ENCODE measurements at regions not wholly inside any gene's neighbourhood (a gene's known extent, or its start where the extent isn't known, plus 50 kb on each side); places are given as distances from the start of the nearest gene placed in this dataset.

GRCh38 chr4:22047793-22048192 is 99.2 kb upstream of the KCNIP4 start:
- Histone ChIP-seq H3K9me2 (replicated peaks; ENCODE audit: control insufficient read depth, low read length) (no peaks in the 10 kb centered on the region), H3K4me1 (ENCODE audit: control insufficient read depth, low read length) (no peaks in the 10 kb centered on the region), H3K9me3 (ENCODE audit: control insufficient read depth, insufficient read depth, low read length) (no peaks in the 10 kb centered on the region), H4K20me1 (ENCODE audit: control insufficient read depth, insufficient read depth, low read depth, low read length) (no peaks in the 10 kb centered on the region), H3F3A (ENCODE audit: control insufficient read depth, insufficient read depth) (no peaks in the 10 kb centered on the region), H3K79me2 (ENCODE audit: control insufficient read depth, low read length) (no peaks in the 10 kb centered on the region), H3K27ac (ENCODE audit: low read depth, low read length) (no peak overlapping the region), H3K27me3 (ENCODE audit: control insufficient read depth, low read length) (no peaks in the 10 kb centered on the region), H3K4me3 (ENCODE audit: low read length) (no peak overlapping the region), H3K4me2 (ENCODE audit: low read length) (no peak overlapping the region), H3K36me3 (ENCODE audit: control insufficient read depth, low read length) (no peaks in the 10 kb centered on the region)
- no peak for TF ChIP-seq EZH2phosphoT487 (IDR thresholded peaks at IDR 0.05; ENCODE audit: borderline replicate concordance, low read length)
- no peak for TF ChIP-seq CTCF (IDR thresholded peaks at IDR 0.05; ENCODE audit: low read depth, low read length, poor library complexity, severe bottlenecking)

GRCh38 chr4:22045051-22045630 is 96.6 kb upstream of the KCNIP4 start:
- no peak overlapping the region for H3K4me3 ChIP-seq (ENCODE audit: low read length)
- H3K9me2 ChIP-seq (replicated peaks; ENCODE audit: control insufficient read depth, low read length) = no peaks in the 10 kb centered on the region
- no peaks in the 10 kb centered on the region for H3K79me2 ChIP-seq (ENCODE audit: control insufficient read depth, low read length)
- no peaks in the 10 kb centered on the region for H3K27me3 ChIP-seq (ENCODE audit: control insufficient read depth, low read length)
- TF ChIP-seq EZH2phosphoT487 (IDR thresholded peaks at IDR 0.05; ENCODE audit: borderline replicate concordance, low read length) (no peak), CTCF (IDR thresholded peaks at IDR 0.05; ENCODE audit: low read depth, low read length, poor library complexity, severe bottlenecking) (no peak)
- H4K20me1 ChIP-seq (ENCODE audit: control insufficient read depth, insufficient read depth, low read depth, low read length) = no peaks in the 10 kb centered on the region
- H3K9me3 ChIP-seq (ENCODE audit: control insufficient read depth, insufficient read depth, low read length) = no peaks in the 10 kb centered on the region
- H3K4me2 ChIP-seq (ENCODE audit: low read length) = no peak overlapping the region
- H3K27ac ChIP-seq (ENCODE audit: low read depth, low read length) = no peak overlapping the region
- H3F3A ChIP-seq (ENCODE audit: control insufficient read depth, insufficient read depth) = no peaks in the 10 kb centered on the region
- no peaks in the 10 kb centered on the region for H3K4me1 ChIP-seq (ENCODE audit: control insufficient read depth, low read length)
- H3K36me3 ChIP-seq (ENCODE audit: control insufficient read depth, low read length) = no peaks in the 10 kb centered on the region

- no peaks in the 10 kb centered on the region for H3K79me2 ChIP-seq (ENCODE audit: control insufficient read depth, low read length)
- no peak overlapping the region for H3K4me2 ChIP-seq (ENCODE audit: low read length)
- no peaks in the 10 kb centered on the region for H3K9me3 ChIP-seq (ENCODE audit: control insufficient read depth, insufficient read depth, low read length)
- no peaks in the 10 kb centered on the region for H4K20me1 ChIP-seq (ENCODE audit: control insufficient read depth, insufficient read depth, low read depth, low read length)
- H3K9me2 ChIP-seq (replicated peaks; ENCODE audit: control insufficient read depth, low read length) = no peaks in the 10 kb centered on the region
- no peak for TF ChIP-seq EZH2phosphoT487 (IDR thresholded peaks at IDR 0.05; ENCODE audit: borderline replicate concordance, low read length)
- TF ChIP-seq CTCF (IDR thresholded peaks at IDR 0.05; ENCODE audit: low read depth, low read length, poor library complexity, severe bottlenecking) = no peak
- no peaks in the 10 kb centered on the region for H3F3A ChIP-seq (ENCODE audit: control insufficient read depth, insufficient read depth)
- no peaks in the 10 kb centered on the region for H3K36me3 ChIP-seq (ENCODE audit: control insufficient read depth, low read length)
- H3K4me1 ChIP-seq (ENCODE audit: control insufficient read depth, low read length) = no peaks in the 10 kb centered on the region
- H3K27me3 ChIP-seq (ENCODE audit: control insufficient read depth, low read length) = no peaks in the 10 kb centered on the region
- no peak overlapping the region for H3K27ac ChIP-seq (ENCODE audit: low read depth, low read length)
- H3K4me3 ChIP-seq (ENCODE audit: low read length) = no peak overlapping the region
These were observed 82.9 kb upstream of the KCNIP4 start for GRCh38 chr4:22031423-22031822.
